Osteocyte (in vitro differentiated cells): ENCODE measurements at regions not wholly inside any gene's neighbourhood (a gene's known extent, or its start where the extent isn't known, plus 50 kb on each side); places are given as distances from the start of the nearest gene placed in this dataset.

ENCODE experiments used
- DNase-seq: peaks from one replicate; pipeline ENCODE4 v3.0.0; 2021; ENCODE audit warnings: mixed read lengths; ENCODE audit not compliant: unreplicated experiment; ENCODE audit errors: extremely low spot score
- H3K27ac Mint-ChIP-seq: one replicate; pipeline ENCODE4 v1.8.0; 2021; ENCODE audit warnings: mild to moderate bottlenecking, mixed read lengths; ENCODE audit not compliant: unreplicated experiment
- H3K27me3 Mint-ChIP-seq: one replicate; pipeline ENCODE4 v1.8.0; 2021; ENCODE audit warnings: mixed read lengths; ENCODE audit not compliant: unreplicated experiment
- H3K36me3 Mint-ChIP-seq: one replicate; pipeline ENCODE4 v1.8.0; 2021; ENCODE audit warnings: mixed read lengths; ENCODE audit not compliant: unreplicated experiment
- H3K4me1 Mint-ChIP-seq: one replicate; pipeline ENCODE4 v1.8.0; 2021; ENCODE audit warnings: mixed read lengths; ENCODE audit not compliant: unreplicated experiment
- H3K4me3 Mint-ChIP-seq: one replicate; pipeline ENCODE4 v1.8.0; 2021; ENCODE audit warnings: mild to moderate bottlenecking, moderate library complexity, mixed read lengths; ENCODE audit not compliant: unreplicated experiment
- H3K9me3 Mint-ChIP-seq: one replicate; pipeline ENCODE4 v1.8.0; 2021; ENCODE audit warnings: mixed read lengths; ENCODE audit not compliant: unreplicated experiment
- CTCF ChIP-seq: fragments of 200-600 bp; sonication (generic); IDR thresholded peaks from 2 replicates; pipeline ENCODE4 v1.5.0; 2021; ENCODE audit warnings: antibody characterized with exemption, mild to moderate bottlenecking, moderate library complexity

- Mint-ChIP-seq H3K4me3 (no peak overlapping the region), H3K36me3 (no peaks in the 10 kb centered on the region), H3K4me1 (peaks cover 8% of the 10 kb centered on the region), H3K9me3 (peaks cover 8% of the 10 kb centered on the region), H3K27me3 (peaks cover 9% of the 10 kb centered on the region), H3K27ac (no peak overlapping the region)
- no peak for DNase-seq
- TF ChIP-seq CTCF = no peak
Observed at GRCh38 chr9:107090218-107090617, 192.9 kb upstream of the RAD23B start.

- Mint-ChIP-seq H3K4me3 (no peak overlapping the region), H3K27me3 (no peaks in the 10 kb centered on the region), H3K4me1 (peaks cover 8% of the 10 kb centered on the region), H3K36me3 (no peaks in the 10 kb centered on the region), H3K9me3 (peaks cover 8% of the 10 kb centered on the region), H3K27ac (no peak overlapping the region)
- no peak for TF ChIP-seq CTCF
- no peak for DNase-seq
Observed at GRCh38 chr9:107093365-107094060, 189.6 kb upstream of the RAD23B start.

DNA sequence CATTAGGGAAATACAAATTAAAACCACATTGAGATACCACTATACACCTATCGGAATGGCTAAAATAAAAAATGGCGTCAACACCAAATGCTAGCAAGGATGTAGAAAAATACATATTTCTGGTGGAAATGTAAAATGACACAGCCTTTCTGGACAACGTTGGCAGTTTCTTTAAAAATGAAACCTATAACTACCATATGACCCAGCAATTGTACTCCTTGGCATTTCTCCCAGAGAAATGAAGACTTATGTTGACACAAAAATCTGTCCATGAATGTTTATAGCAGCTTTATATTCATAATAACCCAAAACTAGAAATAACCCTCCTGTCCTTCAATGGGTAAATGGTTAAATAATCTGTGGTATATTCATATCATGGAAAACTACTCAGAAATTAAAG is 188.7 kb upstream of the RAD23B start:
- H3K36me3 Mint-ChIP-seq = no peaks in the 10 kb centered on the region
- no peak overlapping the region for H3K4me3 Mint-ChIP-seq
- no peak for DNase-seq
- peak overlapping the region; percentile 15 for H3K27ac Mint-ChIP-seq
- H3K4me1 Mint-ChIP-seq = peaks cover 8% of the 10 kb centered on the region
- TF ChIP-seq CTCF = no peak
- H3K9me3 Mint-ChIP-seq = peaks cover 3% of the 10 kb centered on the region
- H3K27me3 Mint-ChIP-seq = no peaks in the 10 kb centered on the region

- TF ChIP-seq CTCF = no peak
- H3K36me3 Mint-ChIP-seq = no peaks in the 10 kb centered on the region
- peaks cover 5% of the 10 kb centered on the region for H3K27me3 Mint-ChIP-seq
- H3K9me3 Mint-ChIP-seq = no peaks in the 10 kb centered on the region
- no peaks in the 10 kb centered on the region for H3K4me1 Mint-ChIP-seq
- H3K4me3 Mint-ChIP-seq = no peak overlapping the region
- no peak for DNase-seq
- no peak overlapping the region for H3K27ac Mint-ChIP-seq
Observed at GRCh38 chr9:107100591-107100990, 182.5 kb upstream of the RAD23B start.

GRCh38 chr9:107102011-107102410 is 181.1 kb upstream of the RAD23B start:
- H3K4me1 Mint-ChIP-seq = no peaks in the 10 kb centered on the region
- no peak for TF ChIP-seq CTCF

More at GRCh38 chr9:107102011-107102410, 181.1 kb upstream of the RAD23B start:
- Mint-ChIP-seq H3K4me3 (no peak overlapping the region), H3K36me3 (no peaks in the 10 kb centered on the region), H3K27me3 (peaks cover 13% of the 10 kb centered on the region), H3K9me3 (no peaks in the 10 kb centered on the region), H3K27ac (no peak overlapping the region)
- no peak for DNase-seq
